HG03196 (cell line): ENCODE measurements at regions not wholly inside any gene's neighbourhood (a gene's known extent, or its start where the extent isn't known, plus 50 kb on each side); places are given as distances from the start of the nearest gene placed in this dataset.
"Not testable (repeated sequence)": the region's sequence is repeated elsewhere in the genome, so short reads cannot be mapped to it uniquely, and the experiment has no call there.

Source experiments
- ATAC-seq: cut with Tn5 transposase; IDR thresholded peaks from one replicate; pipeline ENCODE4 v1.9.1; 2021; ENCODE audit not compliant: unreplicated experiment

GRCh38 chr10:81722399-81722798 is 152.6 kb upstream of the NRG3 start:
- no peak for ATAC-seq

DNA sequence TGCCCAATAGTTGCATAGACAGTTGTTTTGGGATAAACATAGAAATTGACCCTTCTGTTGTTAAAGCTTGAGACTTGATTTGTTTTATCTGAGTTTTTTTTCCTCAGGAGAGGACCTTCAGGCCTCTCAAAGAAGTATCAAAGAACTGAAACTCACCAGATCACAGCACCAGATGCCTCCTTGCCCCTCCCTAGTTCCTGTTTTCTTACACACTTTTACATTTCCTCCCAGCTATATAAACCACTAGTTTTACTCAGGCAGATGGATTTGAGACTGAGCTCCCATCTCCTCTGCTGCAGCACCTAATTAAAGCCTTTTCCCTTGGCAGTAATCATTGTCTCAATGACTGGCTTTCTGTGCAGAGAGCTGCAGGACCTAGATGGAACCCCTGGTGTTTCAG is 150.6 kb upstream of the NRG3 start:
- no peak for ATAC-seq

GRCh38 chr10:81725851-81726250 is 149.1 kb upstream of the NRG3 start:
- no peak for ATAC-seq

DNA sequence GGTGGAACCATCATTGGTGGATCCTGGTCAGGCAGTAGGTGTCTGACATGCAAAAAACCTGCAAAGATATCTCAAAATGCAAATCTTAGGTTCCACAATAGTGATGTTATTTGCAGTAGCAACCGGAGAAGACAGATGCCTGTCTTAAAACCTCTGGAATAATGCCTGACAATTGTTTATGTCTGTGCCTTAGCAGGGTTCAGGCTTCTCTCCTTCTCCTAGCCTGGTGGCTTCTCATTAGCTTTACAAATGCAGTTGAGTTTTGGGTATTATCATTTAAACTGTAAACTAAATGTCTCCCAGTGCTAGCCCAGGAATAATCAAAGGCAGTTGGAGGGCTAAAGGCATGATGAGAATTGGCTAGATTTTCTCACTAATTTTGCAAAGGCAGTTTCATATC is 146.3 kb upstream of the NRG3 start:
- no peak for ATAC-seq

GRCh38 chr10:81730891-81731290 is 144.1 kb upstream of the NRG3 start:
- ATAC-seq: no peak

DNA sequence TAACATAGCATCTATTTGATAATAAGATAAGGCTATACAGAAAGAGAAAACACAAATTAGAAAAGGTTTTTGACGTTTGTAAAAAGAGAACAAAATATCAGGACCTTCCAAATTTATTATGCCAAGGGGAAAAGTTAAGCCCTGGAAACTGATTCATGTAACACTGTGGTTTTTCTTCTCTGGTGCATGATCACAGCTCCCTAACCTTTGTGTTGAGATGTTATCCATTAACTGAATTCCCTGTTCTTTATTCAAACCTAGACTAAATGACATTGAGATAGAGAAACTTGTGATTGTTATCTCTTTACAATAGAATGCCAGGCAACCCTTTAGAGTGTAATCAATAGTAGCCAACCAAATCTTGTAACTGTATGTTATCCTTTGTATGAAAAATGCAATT is 141.5 kb upstream of the NRG3 start:
- no peak for ATAC-seq

DNA sequence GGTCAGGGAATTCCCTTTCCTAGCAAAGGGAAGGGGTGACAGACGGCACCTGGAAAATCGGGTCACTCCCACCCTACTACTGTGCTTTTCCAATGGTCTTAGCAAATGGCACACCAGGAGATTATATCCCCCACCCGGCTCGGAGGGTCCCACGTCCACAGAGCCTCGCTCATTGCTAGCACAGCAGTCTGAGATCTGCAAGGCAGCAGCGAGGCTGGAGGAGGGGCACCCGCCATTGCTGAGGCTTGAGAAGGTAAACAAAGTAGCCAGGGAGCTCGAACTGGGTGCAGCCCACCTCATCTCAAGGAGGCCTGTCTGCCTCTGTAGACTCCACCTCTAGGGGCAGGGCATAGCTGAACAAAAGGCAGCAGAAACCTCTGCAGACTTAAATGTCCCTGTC is 139.8 kb upstream of the NRG3 start:
- not testable (repeated sequence) for ATAC-seq

DNA sequence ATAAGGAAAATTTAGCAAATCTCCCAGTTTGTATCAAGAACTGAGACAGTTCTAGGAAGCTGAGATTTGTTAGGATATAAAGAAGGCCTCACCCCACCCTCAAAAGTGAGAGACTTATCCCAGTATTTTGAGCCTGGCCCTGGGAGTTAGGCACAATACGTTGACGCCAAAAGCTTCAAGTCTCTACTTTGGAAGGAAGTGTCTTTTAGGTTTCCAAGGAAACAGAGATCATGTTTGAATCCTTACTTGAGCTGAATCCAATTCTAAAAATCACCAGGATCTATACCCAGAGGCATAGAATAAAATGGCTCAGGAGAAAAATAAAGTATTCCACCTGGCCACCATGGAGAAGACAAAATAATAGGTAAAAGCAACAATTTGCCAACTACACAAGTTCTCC is 115.9 kb upstream of the NRG3 start:
- ATAC-seq: no peak

DNA sequence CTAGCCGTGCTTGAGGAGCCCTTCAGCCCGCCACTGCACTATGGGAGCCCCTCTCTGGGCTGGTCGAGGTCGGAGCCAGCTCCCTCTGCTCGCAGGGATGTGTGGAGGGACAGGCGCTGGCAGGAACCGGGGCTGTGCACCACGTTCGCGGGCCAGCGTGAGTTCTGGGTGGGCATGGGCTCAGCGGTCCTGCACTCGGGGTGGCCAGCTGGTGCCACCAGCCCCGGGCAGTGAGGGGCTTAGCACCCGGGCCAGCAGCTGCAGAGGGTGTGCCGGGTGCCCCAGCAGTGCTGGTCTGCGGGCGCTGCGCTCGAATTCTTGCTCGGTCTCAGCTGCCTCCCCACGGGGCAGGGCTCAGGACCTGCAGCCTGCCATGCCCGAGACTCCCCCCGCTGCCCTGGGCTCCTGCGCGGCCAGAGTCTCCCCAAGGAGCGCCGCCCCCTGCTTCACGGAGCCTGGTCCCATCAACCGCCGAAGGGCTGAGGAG is 90.8 kb upstream of the NRG3 start:
- ATAC-seq: no peak

DNA sequence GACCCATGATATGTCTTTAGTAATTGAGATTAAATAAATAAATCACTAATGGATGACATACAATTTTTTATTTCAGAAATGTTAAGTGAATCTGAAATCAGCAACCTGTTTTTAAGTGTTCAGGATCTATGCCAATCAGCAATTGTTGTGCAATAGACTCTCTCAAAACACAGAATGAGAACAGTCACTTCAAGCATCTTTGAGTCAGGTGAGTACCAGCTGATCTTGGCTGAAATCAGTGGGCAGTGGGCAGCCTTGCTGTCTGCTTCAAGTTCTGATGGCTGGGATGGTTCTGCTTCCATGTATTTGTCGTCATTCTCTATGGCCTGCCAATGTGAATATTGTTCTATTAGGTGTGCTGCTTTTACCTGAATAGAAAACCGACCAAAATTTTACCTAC is 82.3 kb upstream of the NRG3 start:
- ATAC-seq: no peak

- ATAC-seq: no peak
These were observed 68.2 kb upstream of the NRG3 start for GRCh38 chr10:81806842-81807241.

GRCh38 chr10:81814842-81815241 is 60.2 kb upstream of the NRG3 start:
- no peak for ATAC-seq

DNA sequence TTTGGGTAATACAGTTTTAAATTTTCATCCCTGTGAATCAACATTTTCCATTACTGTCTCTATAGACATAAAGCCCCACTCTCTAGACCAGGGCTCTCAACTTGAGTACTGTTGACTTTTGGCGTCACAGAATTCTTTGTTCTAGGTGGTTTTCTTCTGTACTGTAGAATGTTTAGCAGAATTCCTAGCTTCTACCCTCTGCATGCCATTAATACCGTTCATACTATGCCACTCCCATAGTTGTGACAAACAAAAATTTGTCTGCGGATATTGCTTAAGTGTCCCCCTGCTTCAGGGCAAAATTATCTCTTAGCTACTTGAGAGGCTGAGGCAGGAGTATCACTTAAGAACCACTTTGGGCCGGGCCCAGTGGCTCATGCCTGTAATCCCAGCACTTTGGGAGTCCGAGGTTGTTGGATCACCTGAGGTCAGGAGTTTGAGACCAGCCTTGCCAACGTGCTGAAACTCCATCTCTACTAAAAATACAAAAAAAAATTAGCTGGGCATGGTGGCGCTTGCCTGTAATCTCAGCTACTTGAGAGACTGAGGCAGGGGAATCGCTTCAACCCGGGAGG is 57.3 kb upstream of the NRG3 start:
- no peak for ATAC-seq

DNA sequence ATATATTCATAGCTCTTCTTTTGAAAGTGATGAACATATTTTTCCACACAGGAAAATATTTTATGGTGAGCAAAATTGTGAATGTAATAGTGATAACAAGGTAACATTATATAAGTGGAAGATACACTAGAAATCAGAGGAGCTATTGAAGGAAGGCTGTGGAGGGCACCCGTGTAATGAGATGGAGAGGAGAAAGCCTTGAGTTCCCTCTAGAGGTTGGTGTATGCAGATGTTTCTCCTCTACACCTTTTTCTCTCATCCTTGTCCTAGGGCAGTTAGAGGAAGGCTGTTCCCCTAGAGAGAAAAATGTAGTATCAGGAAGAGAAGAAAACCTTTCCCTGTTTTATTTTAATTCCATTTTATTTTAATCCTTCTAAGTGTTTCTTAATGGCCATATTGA is 54.6 kb upstream of the NRG3 start:
- no peak for ATAC-seq
